COLO668 (cell line): ENCODE measurements at regions not wholly inside any gene's neighbourhood (a gene's known extent, or its start where the extent isn't known, plus 50 kb on each side); places are given as distances from the start of the nearest gene placed in this dataset.

Source experiments
- DNase-seq: peaks from one replicate; lab custom pipeline; 2025; ENCODE audit not compliant: unreplicated experiment; lab: John Stamatoyannopoulos, UW

DNA sequence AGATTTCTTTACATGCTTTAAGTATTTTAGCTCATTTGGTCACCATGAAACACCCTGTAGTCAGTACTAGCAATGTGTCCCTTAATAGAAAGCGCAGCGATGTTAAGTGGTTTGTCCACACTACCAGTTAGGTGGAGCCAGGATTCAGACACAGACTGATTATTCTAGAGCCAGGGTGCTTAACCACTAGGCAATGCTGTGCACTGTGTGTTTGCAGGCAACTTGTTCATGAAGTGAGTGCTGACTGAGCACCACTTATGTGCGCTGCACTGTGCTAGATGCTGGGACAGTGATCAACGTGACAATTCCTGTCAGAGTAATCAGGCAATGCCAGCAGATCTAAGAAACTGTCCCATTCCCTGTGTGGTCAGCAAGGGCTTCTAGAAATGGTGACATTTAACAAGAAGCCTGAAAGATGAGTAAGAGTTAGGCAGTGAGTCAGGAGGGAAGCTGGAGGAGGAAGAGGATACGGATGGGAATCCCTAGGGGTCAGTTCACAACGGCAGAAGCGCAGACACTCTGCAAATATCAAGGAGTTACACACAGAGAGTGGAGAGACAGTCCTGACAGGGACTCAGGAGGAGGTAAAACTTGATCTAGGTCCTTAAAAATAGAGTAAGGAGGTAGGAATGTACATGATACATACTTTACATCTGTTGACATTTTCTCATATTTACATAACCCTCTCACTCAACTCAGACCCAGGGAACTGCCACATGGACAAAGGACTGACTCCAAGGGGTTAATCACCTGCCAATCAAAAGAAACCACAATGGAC, 69.7 kb upstream of the EGR2 start:
- DNase-seq: no peak

- DNase-seq: no peak
Observed at GRCh38 chr10:62880162-62880561, 64.0 kb upstream of the EGR2 start.

GRCh38 chr10:62873866-62874265, 57.7 kb upstream of the EGR2 start:
- DNase-seq: no peak

- DNase-seq: no peak
Observed at GRCh38 chr10:62870866-62871265, 54.7 kb upstream of the EGR2 start.

GRCh38 chr10:62869958-62870357, 53.8 kb upstream of the EGR2 start:
- DNase-seq: no peak

DNA sequence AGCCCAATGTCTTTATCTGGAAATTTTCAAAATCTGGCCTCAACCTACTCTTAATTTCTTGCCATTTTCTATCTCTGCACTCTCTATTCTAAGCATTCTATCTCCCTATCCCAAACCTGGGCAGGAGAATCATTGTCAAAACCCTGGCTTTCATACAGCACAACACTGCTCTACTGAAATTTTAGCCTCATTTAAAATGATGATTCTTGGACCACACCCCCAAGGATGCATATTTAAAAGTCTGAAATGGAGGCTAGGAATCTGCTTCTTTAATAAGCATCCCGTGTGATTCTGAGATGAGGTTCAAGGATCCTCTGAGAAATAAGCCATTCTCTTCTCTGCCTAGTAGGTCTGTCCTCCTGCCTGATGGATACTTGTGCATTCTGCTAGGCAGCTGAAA, 50.8 kb upstream of the EGR2 start:
- no peak for DNase-seq

GRCh38 chr10:62866451-62866850, 50.3 kb upstream of the EGR2 start:
- DNase-seq: no peak
